Vagina (tissue), 2 donors: ENCODE measurements at regions not wholly inside any gene's neighbourhood (a gene's known extent, or its start where the extent isn't known, plus 50 kb on each side); places are given as distances from the start of the nearest gene placed in this dataset.

Source experiments
- DNase-seq, 2 donors: peaks; one replicate each; pipeline ENCODE4 v3.0.0-alpha.2; 2017; ENCODE audit errors: extremely low spot score in 2 of 2
- H3K27ac ChIP-seq: fragments of 200-600 bp; sonication (generic); one replicate; pipeline ENCODE4 v1.5.1; 2019
- H3K27me3 ChIP-seq: fragments of 200-600 bp; sonication (generic); one replicate; pipeline ENCODE4 v1.5.1; 2019
- H3K36me3 ChIP-seq, 2 donors: fragments of 200-600 bp; sonication (generic); one replicate each; pipeline ENCODE4 v1.5.1; 2017 to 2019
- H3K4me1 ChIP-seq: fragments of 200-600 bp; sonication (generic); one replicate; pipeline ENCODE4 v1.5.1; 2019
- H3K4me3 ChIP-seq, 2 donors: fragments of 200-600 bp; sonication (generic); 1 replicate in 1 of 2; 2 replicates in 1 of 2; pipeline ENCODE4 v1.5.1; 2016 to 2019
- H3K9me3 ChIP-seq: fragments of 200-600 bp; sonication (generic); one replicate; pipeline ENCODE4 v1.5.1; 2019
- POLR2A ChIP-seq, 2 donors: fragments of 450-650 bp; IDR thresholded peaks; one replicate each; pipeline ENCODE4 v1.6.1; 2017; ENCODE audit warnings: antibody characterized with exemption in 2 of 2, mild to moderate bottlenecking in 2 of 2, moderate library complexity in 2 of 2
- POLR2AphosphoS5 ChIP-seq, 2 donors: sonication (generic); formaldehyde crosslinking; IDR thresholded peaks; one replicate each; pipeline ENCODE4 v1.9.0; 2017; ENCODE audit warnings: antibody characterized with exemption in 2 of 2, mild to moderate bottlenecking in 2 of 2, low read depth in 1 of 2; ENCODE audit not compliant: insufficient read depth in 1 of 2
- intact Hi-C: fragments of 100-400 bp; cut with DNase I; formaldehyde crosslinking; loops from one replicate; pipeline ENCODE4 v1.15.1; 2023
- TF ChIP-seq, protein P1 (sequence below), 3 experiments: fragments of 450-650 bp in 2 of 3; fragments of 200-600 bp in 1 of 3; sonication (generic) in 1 of 3; IDR thresholded peaks; one replicate each; pipeline ENCODE4 v1.5.1; 2017 to 2019; ENCODE audit warnings: antibody characterized with exemption in 3 of 3, mild to moderate bottlenecking in 2 of 3, moderate library complexity in 2 of 3

DNA sequence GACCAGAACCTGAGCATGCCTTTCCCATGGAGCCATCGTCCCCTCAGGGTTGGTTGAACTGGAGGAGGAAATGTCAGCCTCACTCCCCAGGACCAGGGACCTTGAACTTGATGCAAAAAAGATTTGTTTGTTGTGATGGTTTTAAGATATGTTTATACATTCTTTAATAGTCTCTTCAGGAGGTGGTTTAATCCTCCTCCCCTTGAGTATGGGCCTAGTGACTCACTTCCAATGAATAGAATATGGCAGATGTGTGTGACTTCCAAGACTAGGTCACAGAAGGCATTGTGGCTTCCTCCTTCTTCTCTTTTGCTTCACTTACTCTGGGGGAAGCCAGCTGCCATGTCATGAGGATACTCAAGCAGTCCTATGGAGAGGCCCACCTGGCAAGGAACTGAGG, 81.7 kb upstream of the WNT4 start:
- Histone ChIP-seq H3K4me3 (no peak overlapping the region), H3K36me3 (no peaks in the 10 kb centered on the region), H3K27ac (no peak overlapping the region), H3K4me1 (no peaks in the 10 kb centered on the region), H3K9me3 (no peaks in the 10 kb centered on the region), H3K27me3 (no peaks in the 10 kb centered on the region)
- no peak for DNase-seq
- TF ChIP-seq, protein P1, sequence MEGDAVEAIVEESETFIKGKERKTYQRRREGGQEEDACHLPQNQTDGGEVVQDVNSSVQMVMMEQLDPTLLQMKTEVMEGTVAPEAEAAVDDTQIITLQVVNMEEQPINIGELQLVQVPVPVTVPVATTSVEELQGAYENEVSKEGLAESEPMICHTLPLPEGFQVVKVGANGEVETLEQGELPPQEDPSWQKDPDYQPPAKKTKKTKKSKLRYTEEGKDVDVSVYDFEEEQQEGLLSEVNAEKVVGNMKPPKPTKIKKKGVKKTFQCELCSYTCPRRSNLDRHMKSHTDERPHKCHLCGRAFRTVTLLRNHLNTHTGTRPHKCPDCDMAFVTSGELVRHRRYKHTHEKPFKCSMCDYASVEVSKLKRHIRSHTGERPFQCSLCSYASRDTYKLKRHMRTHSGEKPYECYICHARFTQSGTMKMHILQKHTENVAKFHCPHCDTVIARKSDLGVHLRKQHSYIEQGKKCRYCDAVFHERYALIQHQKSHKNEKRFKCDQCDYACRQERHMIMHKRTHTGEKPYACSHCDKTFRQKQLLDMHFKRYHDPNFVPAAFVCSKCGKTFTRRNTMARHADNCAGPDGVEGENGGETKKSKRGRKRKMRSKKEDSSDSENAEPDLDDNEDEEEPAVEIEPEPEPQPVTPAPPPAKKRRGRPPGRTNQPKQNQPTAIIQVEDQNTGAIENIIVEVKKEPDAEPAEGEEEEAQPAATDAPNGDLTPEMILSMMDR (IDR thresholded peaks at IDR 0.05), result no peak
- no peak for TF ChIP-seq POLR2A (IDR thresholded peaks at IDR 0.05)
- intact Hi-C loops, result no loop called here

DNA sequence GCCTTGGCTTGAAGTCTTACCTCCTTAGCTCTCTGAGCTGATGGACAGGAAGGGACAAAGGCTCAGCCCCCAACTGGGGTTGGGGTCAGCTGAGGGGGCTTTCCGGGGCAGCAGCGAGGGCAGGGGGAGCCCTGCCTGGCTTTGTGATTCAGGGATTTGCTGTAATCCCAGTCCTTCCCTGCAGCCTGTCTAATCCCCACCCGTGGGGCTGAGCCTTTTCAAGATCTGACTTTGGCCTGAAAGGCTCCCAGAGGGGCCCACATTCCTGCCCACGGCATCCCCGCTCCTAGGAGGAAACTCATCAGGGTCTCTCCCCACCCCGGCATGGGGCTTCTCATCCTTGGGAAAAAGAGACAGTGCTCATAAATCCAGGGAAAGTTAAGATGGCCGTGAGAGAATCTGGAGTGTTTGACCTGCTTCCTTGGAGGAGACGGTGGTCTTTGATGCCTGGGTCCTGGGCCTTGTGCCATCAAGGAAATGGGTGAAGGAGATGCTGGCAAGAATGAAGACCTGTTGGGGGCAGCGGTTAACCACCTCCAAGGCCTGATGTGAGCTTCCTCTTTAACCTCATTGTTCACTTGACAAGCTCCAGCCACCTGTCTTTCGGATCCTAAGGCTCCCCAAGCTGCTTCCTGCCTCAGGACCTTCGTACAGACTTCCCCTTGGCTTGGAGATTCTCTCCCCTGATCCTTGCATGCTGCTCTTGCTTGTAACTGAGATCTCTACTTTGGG, 83.1 kb upstream of the WNT4 start:
- DNase-seq, result no peak
- no peaks in the 10 kb centered on the region for H3K27me3 ChIP-seq
- no peak overlapping the region for H3K27ac ChIP-seq
- no peak overlapping the region for H3K4me3 ChIP-seq
- intact Hi-C loops, result no loop called here
- H3K9me3 ChIP-seq, result no peaks in the 10 kb centered on the region
- no peaks in the 10 kb centered on the region for H3K36me3 ChIP-seq
- TF ChIP-seq, protein P1 (IDR thresholded peaks at IDR 0.05), result no peak
- TF ChIP-seq POLR2A (IDR thresholded peaks at IDR 0.05), result no peak
- TF ChIP-seq POLR2AphosphoS5 (IDR thresholded peaks at IDR 0.05; ENCODE audit: insufficient read depth in 1 of 2, low read depth in 1 of 2), result no peak
- H3K4me1 ChIP-seq, result no peaks in the 10 kb centered on the region

DNA sequence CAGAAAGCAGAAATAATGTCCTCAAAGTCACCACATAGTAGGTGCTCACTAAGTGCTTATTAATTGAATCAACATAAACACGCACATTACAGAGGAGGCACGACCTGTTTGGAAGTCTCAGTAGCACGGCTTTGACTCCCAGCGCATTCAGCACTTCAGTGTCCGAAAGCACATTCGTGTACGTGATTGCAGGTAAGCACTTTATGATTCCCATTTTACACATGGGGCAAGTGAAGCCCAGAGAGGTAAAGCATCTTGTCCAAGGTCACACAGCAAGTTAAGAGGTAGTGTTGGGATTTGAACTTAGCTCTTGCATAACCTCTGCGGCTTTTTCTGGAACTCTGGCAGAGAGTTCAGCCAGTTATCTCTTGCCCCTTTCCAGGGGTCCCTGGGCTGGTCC, 85.2 kb upstream of the WNT4 start:
- Histone ChIP-seq H3K4me3 (no peak overlapping the region), H3K9me3 (no peaks in the 10 kb centered on the region), H3K27ac (no peak overlapping the region), H3K36me3 (no peaks in the 10 kb centered on the region), H3K4me1 (peaks cover 8% of the 10 kb centered on the region), H3K27me3 (no peaks in the 10 kb centered on the region)
- intact Hi-C loops, result no loop called here
- TF ChIP-seq POLR2A (IDR thresholded peaks at IDR 0.05), result no peak
- no peak for TF ChIP-seq POLR2AphosphoS5 (IDR thresholded peaks at IDR 0.05; ENCODE audit: insufficient read depth in 1 of 2, low read depth in 1 of 2)
- TF ChIP-seq, protein P1 (IDR thresholded peaks at IDR 0.05), result no peak
- no peak for DNase-seq

DNA sequence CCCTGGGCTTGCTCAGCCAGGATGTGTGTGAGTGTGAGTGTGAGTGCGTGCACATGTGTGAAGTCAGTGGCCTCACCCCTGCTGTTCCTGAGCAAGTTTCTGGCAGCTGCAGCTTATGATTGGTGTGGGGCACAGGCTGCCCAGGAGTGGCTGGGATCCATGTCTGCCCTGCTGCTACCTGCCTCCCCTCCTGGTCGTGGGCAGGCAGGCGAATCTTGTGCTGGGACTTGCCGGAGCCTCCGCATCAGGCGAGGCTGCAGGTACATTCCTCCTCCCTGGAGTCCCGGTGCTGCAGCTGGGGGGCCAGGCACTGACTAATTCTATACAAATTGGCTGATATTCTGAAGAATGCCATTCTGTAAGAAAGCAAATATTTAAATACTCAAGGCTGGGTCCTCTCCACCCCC, 85.6 kb upstream of the WNT4 start:
- Histone ChIP-seq H3K4me3 (no peak overlapping the region), H3K4me1 (peaks cover 11% of the 10 kb centered on the region), H3K9me3 (no peaks in the 10 kb centered on the region), H3K27ac (no peak overlapping the region), H3K27me3 (no peaks in the 10 kb centered on the region), H3K36me3 (no peaks in the 10 kb centered on the region)
- TF ChIP-seq, protein P1 (IDR thresholded peaks at IDR 0.05), result no peak
- TF ChIP-seq POLR2A (IDR thresholded peaks at IDR 0.05), result no peak
- no peak for TF ChIP-seq POLR2AphosphoS5 (IDR thresholded peaks at IDR 0.05; ENCODE audit: insufficient read depth in 1 of 2, low read depth in 1 of 2)
- DNase-seq, result no peak
- intact Hi-C loops, result no loop called here

DNA sequence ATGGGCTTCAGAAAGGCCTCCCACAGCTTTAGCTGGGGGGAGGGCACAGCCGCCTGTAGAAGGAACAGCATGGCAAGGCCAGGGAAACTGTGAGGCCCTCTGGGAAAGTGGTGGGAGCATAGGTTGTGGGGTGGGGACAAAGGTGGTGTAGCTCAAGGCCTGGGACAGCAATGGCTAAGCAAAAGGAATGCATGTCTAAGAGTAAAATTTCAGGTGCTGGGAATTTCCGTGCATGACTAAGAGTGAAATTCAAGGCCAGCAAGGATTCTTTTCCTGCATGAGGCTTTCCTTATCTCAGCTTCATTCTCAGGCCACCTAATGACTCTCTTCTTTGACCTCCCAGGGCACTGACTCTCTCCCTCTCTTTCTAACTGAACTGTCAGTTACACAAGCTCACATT, 86.5 kb upstream of the WNT4 start:
- H3K9me3 ChIP-seq, result no peaks in the 10 kb centered on the region
- no peak for DNase-seq
- peaks cover 20% of the 10 kb centered on the region for H3K4me1 ChIP-seq
- intact Hi-C loops, result no loop called here
- no peaks in the 10 kb centered on the region for H3K27me3 ChIP-seq
- H3K36me3 ChIP-seq, result no peaks in the 10 kb centered on the region
- TF ChIP-seq POLR2AphosphoS5 (IDR thresholded peaks at IDR 0.05; ENCODE audit: insufficient read depth in 1 of 2, low read depth in 1 of 2) (no peak), POLR2A (IDR thresholded peaks at IDR 0.05) (no peak)
- TF ChIP-seq, protein P1 (IDR thresholded peaks at IDR 0.05), result no peak
- H3K27ac ChIP-seq, result no peak overlapping the region
- H3K4me3 ChIP-seq, result no peak overlapping the region
